HG03520 (cell line): ENCODE measurements at regions not wholly inside any gene's neighbourhood (a gene's known extent, or its start where the extent isn't known, plus 50 kb on each side); places are given as distances from the start of the nearest gene placed in this dataset.

Source experiments
- ATAC-seq: cut with Tn5 transposase; IDR thresholded peaks from one replicate; pipeline ENCODE4 v1.9.1; 2021; ENCODE audit warnings: mild to moderate bottlenecking, moderate library complexity; ENCODE audit not compliant: unreplicated experiment

DNA sequence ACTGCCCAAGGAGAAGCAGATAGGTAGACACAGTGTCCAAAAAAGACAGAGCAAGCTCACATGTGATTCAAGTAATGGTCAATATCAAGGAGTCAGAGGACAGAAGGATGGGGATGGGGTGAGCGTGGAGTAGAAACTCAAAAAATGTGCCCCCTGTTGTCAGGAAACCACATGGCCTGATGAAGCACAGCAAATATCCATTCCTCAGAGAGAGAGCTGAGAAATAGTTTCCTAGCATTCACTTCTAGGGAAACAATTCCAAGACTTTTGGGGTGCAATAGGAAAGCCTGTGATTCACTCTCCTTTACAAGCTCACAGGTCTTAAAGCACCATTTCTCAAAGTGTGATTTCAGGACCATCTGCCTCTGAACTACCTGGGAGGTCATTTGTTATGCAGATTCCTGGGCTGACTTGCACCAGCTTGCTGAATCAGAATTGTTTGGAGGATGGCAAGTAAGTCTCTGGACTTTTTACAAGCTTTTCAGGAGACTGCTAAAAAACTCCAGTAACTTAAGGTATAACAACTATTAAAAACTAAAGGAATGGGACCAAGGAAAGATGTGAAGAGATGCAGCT lies 432.8 kb downstream of the HDGFL1 start:
- no peak for ATAC-seq

- no peak for ATAC-seq
These were observed 434.5 kb downstream of the HDGFL1 start for GRCh38 chr6:23003671-23004467.

DNA sequence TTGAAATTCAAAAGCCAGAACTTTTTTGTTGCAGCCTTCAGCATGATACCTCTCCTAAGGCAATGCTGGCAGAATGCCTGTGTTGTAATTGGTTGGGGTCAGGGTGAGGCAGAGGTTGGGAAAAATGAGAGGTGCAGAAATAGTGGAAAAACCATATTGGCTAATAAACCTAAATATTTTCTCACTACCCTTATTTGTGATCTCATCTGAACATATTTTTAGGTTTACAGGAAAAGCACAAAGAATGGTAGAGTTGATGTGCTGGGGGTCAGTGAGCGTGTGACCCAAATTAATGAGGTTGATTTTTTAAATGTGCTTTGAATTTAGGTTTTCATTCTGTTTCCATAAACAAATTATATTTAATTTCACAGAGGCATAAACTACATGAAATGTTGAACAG lies 437.3 kb downstream of the HDGFL1 start:
- no peak for ATAC-seq

DNA sequence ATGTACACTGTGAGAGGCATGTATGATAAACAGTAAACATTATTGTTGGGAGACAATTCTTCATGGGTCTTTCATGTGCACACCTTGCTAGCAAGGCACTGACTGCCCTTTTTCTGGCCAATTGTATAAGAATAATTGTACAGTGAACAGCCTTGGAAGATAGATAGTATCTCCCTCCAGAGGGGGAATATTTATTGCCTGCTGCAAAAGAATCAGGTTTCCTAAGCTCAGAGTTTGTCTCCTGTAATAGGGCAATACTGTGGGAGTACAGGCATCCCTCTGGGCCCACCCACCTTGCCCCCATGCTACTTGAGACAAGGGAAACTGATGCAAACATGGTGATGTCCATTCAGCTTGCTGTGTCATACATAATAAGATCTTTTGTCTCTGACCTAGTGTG lies 442.2 kb downstream of the HDGFL1 start:
- ATAC-seq, result no peak

GRCh38 chr6:23013776-23014175 lies 444.4 kb downstream of the HDGFL1 start:
- ATAC-seq, result no peak

DNA sequence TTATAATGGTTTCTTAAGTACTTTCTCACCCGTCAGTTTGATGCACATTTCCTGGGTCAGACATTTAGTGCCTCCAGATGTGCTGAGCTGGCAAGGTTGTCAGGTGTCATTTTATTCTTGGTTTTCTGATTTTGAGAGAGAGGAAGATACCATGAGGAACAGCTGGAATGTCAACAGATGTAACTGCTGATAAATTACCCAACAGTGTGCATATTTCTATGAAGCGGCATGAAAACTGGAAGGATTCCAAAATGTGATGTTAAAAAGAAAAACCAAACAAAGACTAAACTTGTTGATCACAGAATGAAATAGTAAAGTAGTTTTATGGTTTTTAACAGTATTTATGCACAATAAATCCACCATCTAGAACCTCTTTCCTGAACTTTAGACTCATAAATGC lies 447.3 kb downstream of the HDGFL1 start:
- ATAC-seq, result no peak

DNA sequence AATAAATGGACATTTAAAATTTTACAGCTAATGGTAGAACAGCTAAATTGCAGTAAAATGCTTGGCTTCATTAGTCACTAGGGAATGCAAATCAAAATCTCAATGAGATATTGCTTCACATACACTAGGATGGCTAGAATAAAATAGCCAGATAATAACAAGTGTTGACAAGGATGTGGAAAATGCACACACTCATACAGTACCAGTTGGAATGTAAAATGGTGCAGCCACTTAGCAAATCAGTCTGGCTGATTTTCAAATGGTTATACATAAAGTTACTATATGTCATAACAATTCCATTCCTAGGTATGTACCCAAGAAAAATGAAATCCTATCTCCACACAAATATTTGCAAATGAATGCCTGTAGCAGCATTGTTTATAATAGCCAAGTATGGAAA lies 452.1 kb downstream of the HDGFL1 start:
- ATAC-seq, result no peak

- no peak for ATAC-seq
These were observed 457.9 kb downstream of the HDGFL1 start for GRCh38 chr6:23027281-23027680.

DNA sequence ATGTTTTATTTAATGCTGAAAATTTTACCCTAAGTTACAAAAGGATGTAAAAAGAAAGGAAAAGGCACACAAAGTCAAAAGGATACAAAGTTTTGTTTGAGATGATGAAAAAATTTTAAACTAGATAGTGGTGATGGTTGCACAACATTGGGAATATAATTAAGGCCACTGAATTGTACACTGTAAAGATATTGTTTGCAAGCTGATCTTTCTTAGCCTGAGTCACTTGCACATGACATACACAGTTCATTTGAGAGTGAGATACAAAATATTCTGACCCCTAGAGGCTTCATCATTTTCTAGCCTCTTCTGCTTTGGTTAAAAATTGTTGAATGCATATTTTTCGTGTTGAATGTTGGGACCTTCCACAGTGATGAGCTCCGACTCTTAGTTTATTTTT lies 462.6 kb downstream of the HDGFL1 start:
- no peak for ATAC-seq

- ATAC-seq, result no peak
These were observed 465.6 kb downstream of the HDGFL1 start for GRCh38 chr6:23034926-23035325.

DNA sequence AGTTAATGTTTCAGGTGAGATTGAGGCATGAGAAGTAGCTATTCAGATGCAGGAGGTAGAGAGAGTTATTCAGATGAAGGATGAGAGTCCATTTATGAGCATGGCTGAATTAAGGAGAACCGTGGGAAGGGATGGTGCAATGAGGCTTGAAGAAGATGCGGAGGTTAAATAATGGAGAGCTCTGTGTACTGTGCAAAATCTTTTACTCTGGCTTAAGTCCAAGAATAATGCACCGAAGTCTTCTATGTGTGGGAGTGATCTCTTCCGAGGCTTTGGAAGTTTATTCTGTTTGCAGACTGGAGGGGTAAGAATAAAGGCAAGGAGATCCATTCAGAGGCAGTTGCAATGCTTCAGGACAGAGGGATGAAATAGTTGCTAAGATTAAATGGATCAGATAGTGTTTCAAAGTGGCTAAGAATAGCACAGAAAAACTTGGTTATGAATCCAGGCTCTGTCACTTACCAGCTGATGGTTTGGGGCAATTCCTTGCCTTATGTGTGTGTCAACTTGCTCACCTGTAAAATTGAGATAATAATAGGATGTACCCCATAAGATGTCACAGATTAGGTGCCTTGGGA lies 467.1 kb downstream of the HDGFL1 start:
- ATAC-seq, result no peak

- no peak for ATAC-seq
These were observed 471.5 kb downstream of the HDGFL1 start for GRCh38 chr6:23040899-23041298.

DNA sequence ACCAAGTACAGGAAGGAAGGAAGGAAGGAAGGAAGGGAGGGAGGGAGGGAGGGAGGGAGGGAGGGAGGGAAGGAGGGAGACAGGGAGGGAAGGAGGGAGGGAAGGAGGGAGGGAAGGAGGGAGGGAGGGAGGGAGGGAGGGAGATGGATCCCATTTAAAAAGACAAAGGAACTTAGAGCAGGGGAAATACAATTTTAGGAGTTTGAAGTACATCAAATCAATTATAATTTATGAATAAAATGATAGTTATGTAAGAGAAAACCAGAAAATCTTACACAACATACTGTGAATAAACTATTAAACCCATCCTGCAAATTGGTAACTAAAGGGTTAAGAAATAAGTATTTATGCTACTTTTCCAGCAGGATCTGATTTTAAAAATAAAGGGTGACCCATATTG lies 475.9 kb downstream of the HDGFL1 start:
- ATAC-seq, result no peak

DNA sequence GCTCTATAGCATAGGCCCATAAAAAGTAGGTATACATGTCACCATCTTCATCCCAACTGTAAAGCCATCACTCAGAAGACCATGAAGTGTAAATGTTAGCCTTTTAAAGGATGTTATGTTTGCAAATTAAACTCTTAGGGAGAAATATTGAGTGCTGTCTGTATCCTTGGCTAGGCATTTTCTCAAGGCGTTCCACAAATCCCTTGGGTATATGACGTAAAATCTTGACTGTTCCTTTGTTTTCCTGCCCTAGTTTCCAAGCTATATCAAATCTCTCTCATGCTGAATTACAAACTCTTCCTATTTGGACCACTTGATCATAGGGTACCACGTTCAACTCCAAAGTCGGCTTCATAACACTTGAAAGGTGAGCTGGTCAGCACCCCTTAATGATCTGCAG lies 486.2 kb downstream of the HDGFL1 start:
- ATAC-seq, result no peak

DNA sequence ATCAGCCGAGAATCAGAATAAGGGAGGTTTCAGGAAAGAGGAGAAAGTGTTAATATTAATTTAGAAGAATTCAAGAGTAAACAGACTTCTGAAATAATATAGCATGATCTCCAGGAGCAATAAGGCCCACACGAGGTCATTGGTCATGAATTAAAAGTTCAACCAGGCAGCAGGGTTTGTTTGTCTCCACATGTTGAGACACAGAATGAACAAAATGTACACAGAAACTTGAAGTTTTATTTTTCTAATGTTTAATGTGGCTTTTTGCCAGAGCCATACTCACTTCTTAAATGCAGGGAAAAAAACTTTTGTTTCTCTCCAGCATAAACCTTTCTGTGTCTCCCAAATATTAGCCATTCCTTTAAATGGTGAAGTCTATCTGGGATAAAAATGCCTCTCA lies 504.5 kb downstream of the HDGFL1 start:
- no peak for ATAC-seq

DNA sequence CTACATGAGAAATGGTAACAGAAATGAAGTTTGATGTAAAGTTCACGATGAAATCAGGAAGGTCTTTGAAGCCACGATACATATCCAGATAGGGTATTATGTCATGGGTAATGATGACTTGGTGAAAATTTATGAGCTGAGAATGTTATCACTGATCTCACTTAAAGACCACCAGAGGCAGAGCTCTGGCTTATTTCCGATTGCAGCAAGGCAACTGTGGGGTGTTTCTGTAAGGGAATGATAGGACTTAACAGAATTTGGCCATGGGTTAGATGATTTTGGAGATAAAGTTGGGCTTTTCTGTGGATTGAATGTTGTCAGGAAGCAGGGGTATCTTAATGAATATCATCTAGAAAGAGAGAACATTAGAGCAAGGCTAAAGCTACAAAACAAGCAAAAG lies 508.4 kb downstream of the HDGFL1 start:
- ATAC-seq, result no peak

DNA sequence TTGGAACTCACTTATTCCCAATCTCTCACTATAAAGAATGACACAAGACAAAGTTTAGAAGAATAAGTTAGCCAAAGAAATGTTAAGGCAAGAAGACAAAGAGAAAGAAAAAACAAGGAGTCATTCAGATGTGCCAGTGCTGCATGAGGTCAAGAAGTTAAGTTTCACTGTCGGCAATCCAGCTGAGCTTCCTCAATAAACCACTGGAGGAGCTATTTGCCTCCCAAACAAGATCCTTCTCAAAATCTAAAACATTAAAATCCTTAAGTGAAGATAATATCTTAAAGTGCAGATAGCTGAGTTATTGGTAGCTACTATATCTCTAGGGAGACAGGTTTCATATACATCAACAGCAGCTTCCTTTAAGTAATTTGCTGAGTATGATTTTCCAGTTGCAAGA lies 512.3 kb downstream of the HDGFL1 start:
- ATAC-seq, result no peak

DNA sequence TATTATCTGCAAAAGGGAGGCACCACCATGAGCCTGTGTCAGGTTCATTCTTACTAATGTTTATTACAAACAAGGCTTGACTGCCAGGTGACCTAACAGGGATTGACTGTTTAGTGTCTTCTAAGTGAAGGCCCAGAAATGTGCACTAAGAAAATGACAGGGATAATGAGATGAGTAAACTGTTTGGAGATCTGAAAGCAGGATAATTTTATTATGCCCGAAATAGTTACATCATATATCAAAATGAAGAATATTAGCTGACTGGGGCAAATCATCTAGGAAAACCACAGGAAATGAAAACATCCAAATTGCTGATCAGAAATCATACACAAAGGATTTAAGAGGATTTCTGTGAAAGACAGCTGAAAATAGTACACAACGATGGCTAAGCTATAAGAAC lies 516.7 kb downstream of the HDGFL1 start:
- ATAC-seq, result no peak

GRCh38 chr6:23087471-23087870 lies 518.1 kb downstream of the HDGFL1 start:
- ATAC-seq, result no peak

- ATAC-seq, result no peak
These were observed 519.4 kb downstream of the HDGFL1 start for GRCh38 chr6:23088761-23089160.

GRCh38 chr6:23089981-23090380 lies 520.6 kb downstream of the HDGFL1 start:
- no peak for ATAC-seq

- no peak for ATAC-seq
These were observed 522.4 kb downstream of the HDGFL1 start for GRCh38 chr6:23091795-23092194.
